AG04449 (cell line): ENCODE measurements at regions not wholly inside any gene's neighbourhood (a gene's known extent, or its start where the extent isn't known, plus 50 kb on each side); places are given as distances from the start of the nearest gene placed in this dataset.

Experiments used
- CTCF ChIA-PET: fragments of 350-600 bp; formaldehyde crosslinking; extraction: SDS; loops from one replicate; lab custom pipeline; 2021; ENCODE audit warnings: antibody characterized with exemption; lab: Yijun Ruan, JAX
- POLR2A ChIA-PET: fragments of 400-600, 350-600 bp; formaldehyde crosslinking; extraction: SDS; loops from one replicate; lab custom pipeline; 2020; ENCODE audit warnings: antibody characterized with exemption, inconsistent platforms; lab: Yijun Ruan, JAX
- DNase-seq: peaks from one replicate; pipeline ENCODE4 v3.0.0-alpha.2; 2010; ENCODE audit warnings: low read depth, low spot score
- H3K4me3 ChIP-seq: 2 replicates; pipeline ENCODE4 v1.5.1; 2011; ENCODE audit warnings: low read depth, mild to moderate bottlenecking, control low read depth, low read length
- CTCF ChIP-seq: IDR thresholded peaks from one replicate; pipeline ENCODE4 v1.5.1; 2011; ENCODE audit warnings: mild to moderate bottlenecking, moderate library complexity, low read length, control low read depth, inconsistent platforms; ENCODE audit not compliant: insufficient read depth; ENCODE audit errors: missing control alignments

- no peak overlapping the region for H3K4me3 ChIP-seq
- no peak for DNase-seq
- POLR2A ChIA-PET: no interaction called here
- no peak for TF ChIP-seq CTCF
- CTCF ChIA-PET: no interaction called here
Measured at GRCh38 chr13:53568491-53568890, 539.9 kb downstream of the OLFM4 start.

- POLR2A ChIA-PET: no interaction called here
- CTCF ChIA-PET: no interaction called here
- no peak for DNase-seq
- no peak overlapping the region for H3K4me3 ChIP-seq
- no peak for TF ChIP-seq CTCF
Measured at GRCh38 chr13:53569453-53569852, 540.8 kb downstream of the OLFM4 start.

DNA sequence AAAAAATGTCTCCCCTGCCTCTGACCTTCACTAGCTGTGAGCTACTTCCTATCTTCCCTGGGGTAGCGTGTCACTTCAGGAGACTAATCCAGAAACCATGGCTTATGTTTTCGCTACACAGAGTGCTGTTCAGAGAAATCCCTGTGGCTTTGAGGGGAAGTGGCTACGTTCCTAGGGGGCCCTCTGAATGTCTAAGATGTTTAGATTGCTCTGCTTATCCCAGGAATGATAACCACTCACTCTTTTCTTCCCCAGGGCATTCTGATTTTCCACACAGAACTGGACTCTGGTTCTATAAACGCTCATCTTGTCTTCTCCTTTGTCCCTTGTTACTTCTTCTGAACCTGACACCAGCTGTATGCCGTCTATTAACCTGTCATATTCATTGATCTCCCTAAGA lies 572.5 kb downstream of the OLFM4 start:
- no peak overlapping the region for H3K4me3 ChIP-seq
- ChIA-PET CTCF (no interaction called here), POLR2A (no interaction called here)
- no peak for DNase-seq
- no peak for TF ChIP-seq CTCF

DNA sequence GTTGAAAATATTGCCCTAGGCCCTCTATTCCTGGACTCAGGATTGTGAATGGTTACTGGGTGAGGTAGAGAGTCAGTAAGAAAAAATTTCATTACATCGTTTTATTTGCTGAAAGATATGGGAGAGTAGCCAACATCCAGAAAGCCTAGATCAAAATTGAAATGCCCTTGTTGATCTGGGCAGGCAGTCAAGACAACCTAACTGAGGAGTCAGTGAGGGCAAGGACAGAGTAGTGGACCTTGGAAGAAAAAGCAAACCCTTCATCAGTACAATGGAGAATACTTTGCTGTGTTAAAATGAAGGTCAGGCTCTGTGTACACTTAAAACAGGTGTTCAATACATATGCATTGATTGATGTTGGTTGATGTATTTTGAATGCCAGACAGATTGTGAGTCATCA lies 576.7 kb downstream of the OLFM4 start:
- CTCF ChIA-PET: no interaction called here
- DNase-seq: no peak
- no peak for TF ChIP-seq CTCF
- H3K4me3 ChIP-seq: no peak overlapping the region
- POLR2A ChIA-PET: no interaction called here

GRCh38 chr13:53612200-53612599 lies 583.6 kb downstream of the OLFM4 start:
- ChIA-PET CTCF (no interaction called here), POLR2A (no interaction called here)
- TF ChIP-seq CTCF: no peak
- DNase-seq: no peak
- H3K4me3 ChIP-seq: no peak overlapping the region

DNA sequence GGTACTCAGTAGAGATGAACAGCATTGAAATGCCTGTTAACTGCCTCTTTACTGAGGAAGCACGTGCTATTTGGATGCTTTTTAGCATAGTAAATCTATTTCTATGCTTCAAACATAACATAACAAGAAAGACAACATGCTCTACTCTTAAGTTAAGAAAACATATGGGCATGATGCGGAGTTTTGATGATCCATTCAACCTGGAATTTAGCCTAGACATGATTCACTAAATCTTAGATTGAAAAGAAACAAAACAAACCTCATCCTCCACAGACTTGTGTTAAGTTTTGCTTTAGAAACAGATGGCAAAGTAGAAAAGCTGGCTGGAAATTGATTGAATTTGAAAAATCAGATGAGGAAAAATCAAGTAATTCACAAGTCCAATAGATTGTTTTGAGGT lies 593.8 kb downstream of the OLFM4 start:
- DNase-seq: no peak
- no peak for TF ChIP-seq CTCF
- CTCF ChIA-PET: no interaction called here
- POLR2A ChIA-PET: no interaction called here
- no peak overlapping the region for H3K4me3 ChIP-seq

GRCh38 chr13:53623146-53623545 lies 594.5 kb downstream of the OLFM4 start:
- DNase-seq: no peak
- H3K4me3 ChIP-seq: no peak overlapping the region
- ChIA-PET CTCF (no interaction called here), POLR2A (no interaction called here)
- no peak for TF ChIP-seq CTCF
